Endothelial cell (in vitro differentiated cells): ENCODE measurements at regions not wholly inside any gene's neighbourhood (a gene's known extent, or its start where the extent isn't known, plus 50 kb on each side); places are given as distances from the start of the nearest gene placed in this dataset.

Experiments used
- DNase-seq: peaks from one replicate; pipeline ENCODE4 v3.0.0; 2021; ENCODE audit warnings: low spot score
- H3K27ac Mint-ChIP-seq: one replicate; pipeline ENCODE4 v1.8.0; 2021; ENCODE audit warnings: mixed read lengths, inconsistent platforms; ENCODE audit not compliant: unreplicated experiment
- H3K27me3 Mint-ChIP-seq: one replicate; pipeline ENCODE4 v1.8.0; 2021; ENCODE audit warnings: mild to moderate bottlenecking, moderate library complexity, mixed read lengths, inconsistent platforms; ENCODE audit not compliant: unreplicated experiment
- H3K36me3 Mint-ChIP-seq: one replicate; pipeline ENCODE4 v1.8.0; 2021; ENCODE audit warnings: mild to moderate bottlenecking, low read depth, mixed read lengths, inconsistent platforms; ENCODE audit not compliant: unreplicated experiment
- H3K4me1 Mint-ChIP-seq: one replicate; pipeline ENCODE4 v1.8.0; 2021; ENCODE audit warnings: mild to moderate bottlenecking, mixed read lengths, inconsistent platforms; ENCODE audit not compliant: unreplicated experiment
- H3K4me3 Mint-ChIP-seq: one replicate; pipeline ENCODE4 v1.8.0; 2021; ENCODE audit warnings: mild to moderate bottlenecking, mixed read lengths, inconsistent platforms; ENCODE audit not compliant: unreplicated experiment
- H3K9me3 Mint-ChIP-seq: one replicate; pipeline ENCODE4 v1.8.0; 2021; ENCODE audit warnings: mixed read lengths, inconsistent platforms; ENCODE audit not compliant: unreplicated experiment
- CTCF ChIP-seq: fragments of 200-600 bp; sonication (generic); IDR thresholded peaks from one replicate; pipeline ENCODE4 v1.5.0; 2021; ENCODE audit warnings: antibody characterized with exemption; ENCODE audit not compliant: unreplicated experiment

DNA sequence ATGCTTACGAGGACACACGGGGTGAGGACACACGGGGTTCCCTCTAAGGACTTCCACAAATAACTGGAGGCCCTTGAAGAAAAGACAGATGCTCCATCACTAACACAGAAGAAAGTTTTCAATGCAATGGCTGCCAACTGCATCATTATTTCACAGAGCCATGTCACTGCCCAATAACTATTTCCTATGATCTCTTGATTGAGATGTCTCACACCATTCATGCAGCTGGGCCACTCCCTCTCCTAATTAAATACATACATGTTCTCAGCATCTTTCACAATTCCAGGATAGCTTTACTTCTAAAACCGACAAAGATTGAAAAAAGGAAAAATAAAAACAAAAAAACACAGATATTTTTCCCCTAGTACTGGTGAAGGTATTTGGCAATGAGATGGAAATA, 650.8 kb downstream of the SEMA5A start:
- Mint-ChIP-seq H3K9me3 (no peaks in the 10 kb centered on the region), H3K27ac (no peak overlapping the region), H3K27me3 (peaks cover 1% of the 10 kb centered on the region), H3K4me1 (no peaks in the 10 kb centered on the region), H3K4me3 (no peak overlapping the region), H3K36me3 (no peaks in the 10 kb centered on the region)
- no peak for TF ChIP-seq CTCF
- DNase-seq, result no peak

DNA sequence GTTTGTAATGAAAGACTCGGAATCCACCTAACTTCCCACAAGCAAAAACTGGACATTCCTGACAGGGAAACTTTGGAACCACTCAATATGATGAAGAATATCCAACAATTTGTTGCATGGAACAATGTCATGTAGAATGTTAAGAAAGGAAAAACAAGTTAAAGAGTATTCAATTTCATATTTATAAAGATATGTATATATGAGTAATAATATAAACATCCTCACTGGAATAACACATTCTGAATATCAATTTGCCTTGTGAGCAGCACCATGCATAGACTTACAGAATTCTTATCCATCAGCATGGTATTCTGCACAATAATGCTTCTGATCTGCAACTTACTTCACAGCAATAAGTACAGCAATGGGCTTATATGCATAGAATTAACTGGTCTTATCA, 650.3 kb downstream of the SEMA5A start:
- no peak for DNase-seq
- no peaks in the 10 kb centered on the region for H3K4me1 Mint-ChIP-seq
- H3K27me3 Mint-ChIP-seq, result peaks cover 1% of the 10 kb centered on the region
- no peak overlapping the region for H3K27ac Mint-ChIP-seq
- no peaks in the 10 kb centered on the region for H3K9me3 Mint-ChIP-seq
- H3K4me3 Mint-ChIP-seq, result no peak overlapping the region
- H3K36me3 Mint-ChIP-seq, result no peaks in the 10 kb centered on the region
- TF ChIP-seq CTCF, result no peak

DNA sequence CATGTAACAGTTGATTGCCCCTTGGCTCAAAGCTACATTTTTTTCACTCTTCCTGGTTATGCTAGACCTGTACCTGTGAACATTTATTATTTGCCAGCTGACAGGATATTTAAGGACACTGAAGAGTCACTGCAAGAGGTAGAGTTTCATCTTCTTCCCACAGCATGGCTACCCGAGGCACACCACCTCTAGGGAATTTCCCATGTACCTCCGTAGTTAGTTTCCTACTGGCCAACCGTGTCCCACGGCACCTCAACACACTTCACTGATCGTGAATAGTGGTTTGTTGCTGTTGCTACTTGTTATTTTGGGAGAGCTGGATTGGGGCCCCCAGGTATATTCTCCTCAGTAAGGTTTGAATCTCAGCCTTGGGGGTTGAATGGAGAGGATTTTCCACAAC, 648.6 kb downstream of the SEMA5A start:
- Mint-ChIP-seq H3K4me1 (no peaks in the 10 kb centered on the region), H3K36me3 (no peaks in the 10 kb centered on the region), H3K4me3 (no peak overlapping the region), H3K9me3 (no peaks in the 10 kb centered on the region), H3K27me3 (no peaks in the 10 kb centered on the region), H3K27ac (no peak overlapping the region)
- no peak for TF ChIP-seq CTCF
- no peak for DNase-seq

- Mint-ChIP-seq H3K27me3 (no peaks in the 10 kb centered on the region), H3K9me3 (no peaks in the 10 kb centered on the region), H3K4me1 (no peaks in the 10 kb centered on the region), H3K4me3 (no peak overlapping the region), H3K27ac (no peak overlapping the region), H3K36me3 (no peaks in the 10 kb centered on the region)
- TF ChIP-seq CTCF, result no peak
- DNase-seq, result no peak
Observed at GRCh38 chr5:8905021-8905420, 640.9 kb downstream of the SEMA5A start.

DNA sequence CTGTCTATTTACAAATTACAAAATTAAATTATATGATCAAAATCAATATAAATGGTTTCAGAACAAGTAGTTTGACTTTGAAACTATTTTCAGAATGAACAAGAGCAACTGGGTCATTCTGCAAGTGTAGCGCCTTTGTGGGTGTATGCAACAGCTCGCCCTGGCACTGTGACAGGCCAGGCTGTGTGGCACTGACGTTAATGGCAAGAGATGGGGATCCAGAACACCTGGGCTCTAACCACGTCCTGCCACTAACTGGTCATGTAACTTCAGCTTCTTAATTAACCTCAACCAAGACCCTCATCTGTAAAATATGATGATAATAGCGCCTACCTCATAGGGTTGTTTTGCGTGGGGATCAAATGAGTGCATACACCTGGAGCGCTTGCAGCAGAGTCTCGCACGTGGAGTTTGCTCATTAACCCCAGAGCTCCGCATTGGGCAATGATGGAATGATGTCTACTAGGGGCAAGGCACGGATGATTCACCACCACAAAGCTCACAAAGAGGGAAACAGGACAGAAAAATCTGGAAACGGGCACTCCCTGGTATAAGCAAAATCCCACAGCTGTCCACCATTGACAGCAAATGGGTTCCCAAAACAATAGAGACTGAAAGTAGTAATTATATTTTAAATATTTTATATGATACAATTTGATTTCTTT, 639.4 kb downstream of the SEMA5A start:
- H3K27me3 Mint-ChIP-seq, result no peaks in the 10 kb centered on the region
- H3K9me3 Mint-ChIP-seq, result no peaks in the 10 kb centered on the region
- H3K27ac Mint-ChIP-seq, result no peak overlapping the region
- H3K36me3 Mint-ChIP-seq, result no peaks in the 10 kb centered on the region
- TF ChIP-seq CTCF, result no peak
- DNase-seq, result no peak
- no peaks in the 10 kb centered on the region for H3K4me1 Mint-ChIP-seq
- H3K4me3 Mint-ChIP-seq, result no peak overlapping the region
